ENCODE measurements at regions not wholly inside any gene's neighbourhood (a gene's known extent, or its start where the extent isn't known, plus 50 kb on each side); places are given as distances from the start of the nearest gene placed in this dataset.

DNA sequence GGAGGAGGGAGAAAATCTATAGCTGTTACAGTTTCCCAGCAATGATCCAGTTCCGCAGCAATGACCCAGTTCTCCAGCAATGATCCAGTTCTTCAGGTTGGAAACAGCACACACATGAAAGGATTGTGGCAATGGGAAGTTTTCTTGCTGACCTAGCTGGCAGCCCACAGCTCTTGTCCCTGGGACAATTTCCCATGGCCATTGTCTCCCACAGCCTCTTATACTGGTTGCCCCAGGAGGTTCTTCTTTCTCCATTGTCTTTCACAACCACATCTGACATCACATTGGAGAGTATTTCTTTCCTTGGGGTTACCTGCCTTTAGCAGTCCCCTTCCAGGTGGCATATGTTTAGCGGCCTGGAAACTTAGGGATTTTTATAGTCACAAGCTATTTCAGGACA, 209.8 kb upstream of the PLEKHG7 start:
- DNase-seq (ENCODE audit: low spot score), result no peak

DNA sequence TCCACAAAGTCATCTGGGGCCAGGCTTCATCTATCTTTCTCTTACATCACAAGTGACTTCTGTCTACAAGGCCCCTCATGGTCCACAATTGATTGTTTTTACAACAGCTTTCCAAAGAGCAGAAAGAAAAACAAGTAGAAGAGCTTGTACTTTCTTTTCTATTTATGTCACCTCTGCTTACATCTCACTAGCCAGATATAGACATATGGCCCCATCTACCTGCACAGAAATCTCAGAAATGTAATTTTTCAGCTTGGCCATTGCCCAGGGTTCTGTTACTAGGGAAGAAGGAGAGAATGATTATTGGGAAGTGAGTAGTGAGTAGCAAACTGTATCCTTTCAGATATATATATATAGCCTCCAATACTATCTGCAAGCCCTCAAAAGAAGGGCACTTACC, 210.5 kb upstream of the PLEKHG7 start:
- DNase-seq (ENCODE audit: low spot score), result no peak

DNA sequence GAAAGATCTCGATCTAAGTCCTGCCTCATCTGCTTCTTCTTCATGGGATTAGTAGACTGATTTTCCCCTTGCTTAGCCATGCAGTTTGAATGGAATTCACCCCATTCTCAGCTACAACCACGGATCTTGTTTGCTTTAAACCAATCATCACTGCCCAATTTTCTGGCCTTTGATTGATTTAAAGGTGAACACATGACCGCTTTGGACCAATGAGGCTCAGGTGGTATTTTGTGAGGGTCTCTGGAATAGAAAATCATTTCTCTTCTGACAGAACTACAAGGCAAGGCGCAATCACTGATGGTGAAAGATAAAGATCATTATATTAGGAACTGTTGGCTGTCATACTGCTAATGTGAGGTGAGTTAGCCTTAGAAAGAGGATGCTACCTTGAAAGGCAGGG, 213.0 kb upstream of the PLEKHG7 start:
- DNase-seq (ENCODE audit: low spot score), result no peak

DNA sequence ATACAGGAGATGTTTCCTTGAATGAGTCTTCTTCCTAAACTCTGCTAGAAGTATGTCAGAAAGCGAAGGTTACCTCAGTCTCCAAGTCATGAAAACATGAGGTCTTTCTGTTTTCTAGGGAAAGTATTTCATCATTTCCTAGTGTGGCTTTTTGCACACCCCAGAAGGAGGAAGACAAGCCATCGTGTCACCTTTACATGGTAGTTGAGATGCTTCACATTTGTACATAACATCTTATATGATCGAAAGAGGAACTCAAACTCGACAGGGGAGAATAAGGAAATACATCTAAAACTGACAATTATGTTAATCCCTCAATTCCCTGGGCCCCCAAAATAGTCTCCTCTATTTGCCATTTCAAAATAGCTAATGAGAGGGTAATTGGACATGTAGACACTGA, 214.1 kb upstream of the PLEKHG7 start:
- DNase-seq (ENCODE audit: low spot score), result no peak

DNA sequence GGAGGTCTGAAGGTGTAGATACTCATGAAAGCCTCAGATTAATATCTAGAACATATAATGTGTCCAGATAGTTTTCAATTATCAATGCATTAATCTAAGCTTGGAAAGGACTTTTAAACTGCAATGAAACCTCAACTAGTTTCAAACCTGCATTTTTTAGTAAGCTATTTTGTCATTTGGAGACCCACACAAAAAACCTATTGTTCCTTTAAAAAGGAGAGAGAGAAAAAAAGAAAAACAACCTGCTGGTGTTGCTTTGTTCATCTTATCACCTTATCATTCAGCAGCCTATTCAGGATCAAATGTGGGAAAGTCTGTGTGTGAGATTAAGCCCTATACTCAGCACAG, 215.7 kb upstream of the PLEKHG7 start:
- DNase-seq (ENCODE audit: low spot score), result no peak

DNA sequence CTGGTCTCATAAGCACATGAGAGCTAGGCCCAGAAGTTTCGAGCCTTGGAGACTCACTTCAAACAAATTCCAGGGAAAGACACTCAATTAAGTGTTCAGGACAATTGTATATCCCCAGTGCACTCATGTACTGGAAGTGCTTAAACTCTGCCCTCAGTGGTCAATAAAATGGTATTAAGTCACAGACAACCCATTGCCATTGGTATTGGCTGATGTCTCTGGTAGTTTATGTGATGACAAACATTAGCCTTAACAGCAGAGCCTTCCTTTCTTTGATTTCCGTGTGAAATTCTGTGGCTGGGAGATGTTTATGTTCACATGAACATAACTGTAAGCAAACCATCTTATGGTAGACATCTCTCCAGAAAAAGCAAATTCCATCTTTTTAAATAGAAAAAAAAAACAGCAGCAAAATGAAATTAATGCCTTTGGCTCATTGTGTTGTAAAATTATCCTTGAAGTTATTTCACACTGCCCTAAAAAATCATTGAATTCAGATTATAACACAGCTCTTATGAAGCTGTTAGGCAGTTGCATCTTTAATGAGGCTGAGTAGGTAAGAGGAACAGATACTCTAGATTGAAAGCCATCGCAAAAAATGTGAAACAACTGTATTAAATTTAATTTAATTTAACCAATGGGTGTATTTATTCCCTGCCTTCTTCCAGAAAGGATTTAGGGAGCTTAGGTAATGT, 216.2 kb upstream of the PLEKHG7 start:
- DNase-seq (ENCODE audit: low spot score), result no peak

DNA sequence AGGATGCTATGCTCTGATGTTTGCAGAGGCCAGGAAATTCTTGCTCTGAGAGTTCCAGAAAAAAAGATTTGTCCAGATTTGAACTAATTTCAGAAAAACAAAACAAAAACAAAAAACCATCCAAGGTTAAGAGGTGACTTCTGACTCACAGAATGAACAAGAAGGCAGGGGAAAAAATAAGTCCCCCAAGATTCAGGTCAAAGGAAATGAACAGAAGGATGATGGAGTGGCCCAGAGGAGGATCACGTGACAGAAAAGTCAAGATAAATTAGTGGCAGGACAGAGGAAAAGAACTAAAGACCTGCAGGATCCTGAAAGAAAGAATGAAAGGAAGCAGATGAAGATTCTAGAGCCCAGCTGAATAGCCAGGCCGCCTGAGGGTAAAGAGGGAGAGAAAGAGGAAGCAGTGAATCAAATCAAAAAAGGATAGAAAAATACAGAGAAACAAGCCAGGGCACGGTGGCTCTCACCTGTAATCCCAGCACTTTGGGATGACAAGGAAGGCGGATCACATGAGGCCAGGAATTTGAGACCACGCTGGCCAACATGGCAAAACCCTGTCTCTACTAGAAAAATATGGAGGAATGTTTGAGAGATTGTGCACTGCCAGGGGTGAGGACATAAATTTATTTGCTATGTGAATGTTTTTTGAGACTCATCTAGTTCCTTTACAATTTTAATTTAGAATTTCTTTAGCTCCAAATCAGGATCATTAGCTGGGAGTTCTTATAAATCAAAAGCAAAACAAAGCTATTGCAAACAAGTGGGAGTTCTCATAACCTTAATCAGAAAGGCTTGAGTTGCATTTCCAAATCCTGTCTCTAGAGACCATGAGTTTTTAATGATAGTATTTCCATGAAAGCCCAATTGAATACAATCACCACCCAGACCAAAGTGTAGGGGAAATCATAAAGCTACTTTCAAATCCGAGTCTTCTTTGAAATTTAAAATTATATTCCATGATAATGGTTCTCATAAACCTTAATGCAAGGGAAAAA, 217.1 kb upstream of the PLEKHG7 start:
- DNase-seq (ENCODE audit: low spot score), result no peak

DNA sequence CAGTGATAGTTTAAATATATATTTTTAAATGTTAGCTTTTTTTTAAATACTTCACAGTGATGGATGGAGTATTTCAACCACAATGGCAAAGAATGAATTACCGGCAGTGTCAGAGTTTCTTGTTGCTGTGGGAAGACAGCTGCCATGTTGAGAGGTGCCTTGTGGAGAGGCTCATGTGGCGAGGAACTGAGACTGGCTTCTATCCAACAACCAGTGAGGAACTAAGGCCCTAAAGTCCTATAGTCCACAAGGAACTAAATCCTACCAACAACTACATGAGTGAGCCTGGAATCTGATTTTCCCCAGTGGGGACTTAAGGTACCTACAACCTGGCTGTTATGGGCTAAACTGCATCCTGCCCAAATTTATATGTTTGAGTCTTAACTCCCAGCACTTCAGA, 220.2 kb upstream of the PLEKHG7 start:
- DNase-seq (ENCODE audit: low spot score), result no peak

DNA sequence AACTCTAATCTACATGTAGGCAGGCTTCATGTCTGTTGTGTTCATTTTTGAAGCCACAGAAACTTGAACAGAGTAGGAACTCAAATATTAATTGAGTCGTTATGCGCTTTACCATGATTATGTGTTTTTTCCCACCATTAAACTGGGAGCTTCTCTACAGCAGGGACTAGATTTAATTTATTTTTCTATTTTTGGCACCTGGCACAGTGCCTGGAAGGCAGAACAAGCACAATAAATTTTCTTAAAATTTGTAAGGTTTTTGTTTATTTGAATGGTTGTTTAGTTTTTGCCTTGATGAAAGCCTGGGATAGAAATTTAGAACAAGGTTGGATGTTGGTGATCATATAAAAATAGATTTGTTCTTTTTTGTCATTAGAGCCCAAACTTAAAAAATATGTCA, 221.7 kb upstream of the PLEKHG7 start:
- no peak for DNase-seq (ENCODE audit: low spot score)

DNA sequence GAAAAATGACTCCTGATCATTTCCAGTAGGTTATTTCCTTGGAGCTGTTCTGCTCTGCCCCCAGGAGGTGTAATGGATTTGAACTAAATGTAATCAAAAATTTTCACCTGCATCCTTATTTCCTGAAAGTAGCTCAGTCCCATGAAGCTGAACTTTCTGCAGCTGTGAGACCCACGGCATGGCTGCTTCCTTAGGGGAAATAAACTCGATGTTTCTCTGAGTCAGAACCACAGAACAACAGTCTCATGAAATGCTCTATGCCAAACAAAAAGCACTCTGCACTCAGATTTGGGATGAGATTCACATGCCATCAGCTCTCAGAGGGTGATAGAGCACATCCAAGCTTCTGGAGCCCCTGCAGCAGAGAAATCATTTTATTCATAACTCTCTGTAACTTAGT, 224.1 kb upstream of the PLEKHG7 start:
- peak; percentile 6 for DNase-seq (ENCODE audit: low spot score)

DNA sequence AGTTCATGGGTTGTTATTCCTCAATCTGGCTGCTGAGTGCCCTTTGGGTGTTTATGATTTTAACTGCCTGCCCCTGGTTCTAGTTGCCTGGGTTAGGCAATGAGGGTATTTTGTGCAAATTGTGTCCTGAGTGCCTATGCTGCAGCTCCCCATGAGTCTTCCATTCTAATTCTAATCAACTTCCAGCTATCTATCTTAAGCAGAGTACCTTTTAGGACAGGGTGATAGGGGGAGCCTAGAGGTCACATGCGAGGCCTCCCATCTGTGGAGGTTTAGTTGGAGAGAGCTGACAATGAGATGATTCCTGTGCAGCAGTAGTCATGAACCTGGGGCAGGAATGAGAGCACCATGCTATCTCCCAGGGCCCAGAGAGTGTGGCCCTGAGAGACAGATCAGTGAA, 225.9 kb upstream of the PLEKHG7 start:
- no peak for DNase-seq (ENCODE audit: low spot score)

DNA sequence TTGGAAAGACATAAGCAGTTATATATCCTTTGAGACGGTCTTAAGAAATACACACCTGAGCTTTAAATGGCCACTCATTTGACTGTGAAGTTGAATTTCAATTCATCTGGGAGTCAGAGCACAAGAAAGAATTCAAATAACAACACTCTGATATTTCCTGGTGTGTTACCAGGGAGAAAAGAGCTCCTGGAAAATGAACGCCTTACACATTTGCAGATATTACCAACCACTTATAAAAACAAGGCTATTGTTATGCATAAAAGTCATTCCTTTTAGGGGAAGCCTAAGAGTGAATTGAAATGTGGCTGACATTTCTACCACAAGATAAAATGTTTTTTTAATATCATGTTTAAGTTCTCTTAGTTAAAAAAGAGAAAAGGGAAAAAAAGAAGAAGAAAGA, 229.2 kb upstream of the PLEKHG7 start:
- no peak for DNase-seq (ENCODE audit: low spot score)

DNA sequence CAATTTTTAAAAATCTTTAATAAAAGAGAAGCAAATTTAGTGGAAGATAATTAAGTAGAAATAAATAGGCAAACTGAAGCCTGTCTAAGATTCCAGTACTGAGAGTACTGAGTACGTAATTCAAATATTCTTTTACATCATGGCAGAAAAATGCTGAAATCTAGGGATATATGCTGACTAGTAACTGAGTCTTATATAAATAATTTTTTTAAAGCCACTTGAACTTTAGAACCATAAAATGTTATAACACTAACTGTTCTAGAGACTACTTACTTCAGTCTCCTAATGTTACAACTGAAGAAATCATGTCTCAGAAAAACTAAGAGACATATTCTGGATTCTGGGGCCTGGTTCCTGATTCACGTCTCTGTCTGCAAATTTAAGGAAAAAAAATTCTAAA, 230.6 kb upstream of the PLEKHG7 start:
- no peak for DNase-seq (ENCODE audit: low spot score)

DNA sequence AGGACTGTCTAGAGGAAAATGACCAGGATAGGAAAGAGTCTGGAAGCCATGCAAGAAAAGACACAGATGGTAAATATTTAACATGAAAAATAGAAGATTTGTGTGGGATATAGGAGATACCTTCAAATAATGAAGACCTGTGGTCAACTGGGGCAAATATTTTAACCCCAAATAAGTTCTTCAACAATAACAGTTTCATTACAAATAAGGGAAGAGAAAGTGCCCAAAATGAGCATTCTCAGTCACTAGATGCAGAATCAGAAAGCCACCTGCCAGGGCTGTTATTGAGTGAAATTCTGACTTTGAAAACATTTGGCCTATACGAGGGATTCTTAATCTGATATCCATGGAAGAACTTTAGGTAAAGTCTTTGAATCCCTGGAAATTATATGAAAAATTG, 231.2 kb upstream of the PLEKHG7 start:
- no peak for DNase-seq (ENCODE audit: low spot score)

DNA sequence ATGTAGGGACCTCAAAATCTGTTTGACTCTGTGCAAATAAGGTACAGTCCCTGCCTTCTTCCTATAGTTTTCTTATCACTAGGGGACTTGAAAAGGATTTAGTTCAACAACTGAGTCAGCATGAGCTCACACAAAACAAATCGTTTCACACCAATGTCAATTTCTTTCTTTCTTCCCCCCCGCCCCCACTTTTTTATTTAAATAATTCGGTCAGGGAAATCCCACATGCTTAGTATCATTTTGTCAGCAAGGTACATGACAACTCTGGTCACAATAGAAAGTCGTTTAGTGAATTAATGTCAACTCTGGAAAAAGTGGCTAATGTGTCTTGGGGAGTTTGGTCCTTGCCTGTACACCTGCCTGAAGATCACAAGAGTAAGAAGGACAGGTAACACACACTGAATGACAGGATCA, 232.2 kb upstream of the PLEKHG7 start:
- DNase-seq (ENCODE audit: low spot score), result no peak

DNA sequence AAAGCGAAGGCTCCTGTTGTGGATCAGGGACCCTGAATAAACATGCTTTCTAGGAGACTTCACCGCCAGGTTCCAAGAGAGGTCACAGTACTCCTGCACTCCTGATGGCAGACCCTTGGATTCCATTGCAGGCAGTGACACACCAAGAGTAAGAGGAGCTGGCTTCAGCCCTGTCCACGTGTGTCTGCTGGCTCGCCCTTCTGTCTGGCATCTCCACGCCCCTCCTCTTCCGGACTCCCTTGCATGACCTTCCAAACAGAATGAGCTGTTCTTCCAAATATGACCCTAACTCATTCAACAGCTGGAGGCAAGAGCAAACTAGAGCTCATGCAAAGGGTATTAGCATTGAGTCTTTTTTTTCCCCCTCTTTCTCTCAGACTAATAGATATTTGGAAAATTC, 233.0 kb upstream of the PLEKHG7 start:
- DNase-seq (ENCODE audit: low spot score), result peak; percentile 34

DNA sequence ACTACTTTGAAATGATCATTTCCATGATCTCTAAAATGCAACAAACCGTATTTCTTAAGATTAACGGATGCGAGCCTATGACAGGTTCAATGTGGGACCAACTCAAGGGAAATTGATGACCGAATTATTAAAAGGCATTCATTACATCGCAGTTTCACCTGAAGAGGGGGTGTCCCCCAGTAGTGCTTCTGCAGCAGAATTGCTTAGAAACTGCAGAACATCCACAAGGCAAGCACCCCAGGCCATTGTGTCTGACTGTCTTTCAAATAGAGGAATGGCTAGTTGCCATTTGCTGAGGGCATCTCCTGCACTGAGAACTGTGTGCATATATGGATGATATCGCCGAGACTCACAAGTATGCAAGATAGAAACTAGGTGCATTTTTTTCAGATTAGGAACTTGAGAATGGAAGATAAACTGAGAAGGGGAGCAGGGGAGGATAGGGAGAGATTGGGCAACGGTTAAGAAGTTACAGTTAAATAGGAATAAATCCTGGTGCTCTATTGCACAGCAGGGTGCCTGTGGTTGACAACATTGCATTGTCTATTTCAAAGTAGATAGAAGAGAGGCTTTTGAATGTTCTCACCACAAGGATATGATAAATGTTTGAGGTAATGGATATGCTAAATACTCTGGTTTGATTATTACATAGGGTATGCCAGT, 234.3 kb upstream of the PLEKHG7 start:
- no peak for DNase-seq (ENCODE audit: low spot score)

DNA sequence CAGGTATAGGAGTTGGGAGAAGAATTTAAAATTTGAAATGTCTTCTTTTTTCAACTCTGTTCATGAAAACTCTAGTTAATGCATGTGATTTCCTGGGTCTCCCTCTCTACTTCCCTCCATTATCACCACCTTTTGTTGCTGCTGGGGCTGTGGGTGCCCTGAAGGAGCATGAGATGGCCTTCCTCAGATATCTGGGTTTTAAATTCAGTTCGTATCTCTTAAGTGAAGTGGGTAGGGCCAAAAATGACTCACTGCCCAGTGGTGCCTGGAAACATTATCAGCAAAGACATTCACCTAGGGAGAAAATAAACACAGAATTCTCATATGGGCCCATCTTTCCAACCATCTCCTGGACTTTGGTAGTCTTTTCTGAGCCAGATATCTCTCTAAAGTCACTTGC, 234.9 kb upstream of the PLEKHG7 start:
- DNase-seq (ENCODE audit: low spot score), result peak; percentile 24

DNA sequence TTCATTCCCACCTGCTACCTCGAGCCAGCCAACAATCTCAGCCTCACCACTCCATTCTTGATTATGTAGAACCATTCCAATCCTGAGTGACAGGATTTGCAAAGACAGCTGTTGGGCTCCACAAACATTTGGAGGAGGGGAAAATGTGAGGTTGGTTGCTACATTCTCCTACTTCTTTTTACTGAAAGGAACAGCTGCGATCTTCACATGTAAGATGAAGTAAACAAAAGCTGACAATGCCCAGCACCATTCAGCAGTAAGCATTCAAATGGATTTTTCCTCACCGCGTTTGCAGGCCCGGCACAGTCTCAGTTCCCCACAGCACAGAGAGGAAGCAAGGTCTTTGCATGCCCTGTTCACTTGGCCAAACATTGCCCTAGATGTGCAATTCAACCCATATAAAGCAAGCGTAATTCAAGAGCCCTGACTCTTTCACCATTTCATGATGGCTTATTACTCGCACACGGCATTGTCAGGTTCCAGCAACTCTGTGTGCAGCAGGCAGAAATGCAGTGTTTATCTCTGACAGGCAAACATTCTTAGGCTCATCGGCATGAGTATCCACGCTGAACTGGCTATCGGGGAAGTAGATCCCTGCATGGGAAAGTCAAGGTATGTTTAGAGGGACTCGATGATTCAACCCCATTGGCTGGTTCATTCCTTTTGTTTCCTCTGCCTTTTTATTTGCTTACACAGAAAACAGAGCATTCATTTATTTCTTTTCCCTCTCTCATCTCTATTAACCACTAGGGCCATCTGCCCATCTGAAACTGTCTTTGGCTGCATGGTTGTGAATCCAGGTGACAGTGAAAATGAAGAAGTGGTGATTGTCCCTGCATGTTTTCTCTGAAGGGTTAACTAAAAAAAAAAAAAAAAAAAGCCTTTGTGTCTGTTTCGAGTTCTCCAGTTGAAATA, 236.1 kb upstream of the PLEKHG7 start:
- DNase-seq (ENCODE audit: low spot score), result no peak

DNA sequence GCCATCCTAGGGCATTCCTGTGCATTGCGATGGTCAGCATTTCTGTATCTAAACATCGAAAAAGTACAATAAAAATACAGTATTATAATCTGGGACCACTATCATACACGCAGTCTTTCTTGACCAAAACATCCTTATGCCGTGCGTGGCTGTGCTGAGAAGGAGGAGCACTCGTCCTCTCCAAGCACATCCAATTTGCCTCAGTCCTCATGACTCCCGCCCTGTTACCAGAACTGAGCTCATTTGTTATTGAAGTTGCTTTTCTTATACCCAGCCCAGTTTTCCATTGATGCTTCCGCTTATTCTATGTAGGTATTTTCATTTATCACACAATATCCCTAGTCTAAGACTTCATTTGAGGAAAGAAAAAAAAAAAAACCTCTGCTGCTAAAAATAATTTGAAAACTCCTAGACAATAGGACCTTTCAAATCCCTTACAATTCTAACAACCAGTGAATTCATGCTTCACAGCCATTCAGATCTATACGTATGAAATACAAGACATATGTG, 236.9 kb upstream of the PLEKHG7 start:
- no peak for DNase-seq (ENCODE audit: low spot score)

DNA sequence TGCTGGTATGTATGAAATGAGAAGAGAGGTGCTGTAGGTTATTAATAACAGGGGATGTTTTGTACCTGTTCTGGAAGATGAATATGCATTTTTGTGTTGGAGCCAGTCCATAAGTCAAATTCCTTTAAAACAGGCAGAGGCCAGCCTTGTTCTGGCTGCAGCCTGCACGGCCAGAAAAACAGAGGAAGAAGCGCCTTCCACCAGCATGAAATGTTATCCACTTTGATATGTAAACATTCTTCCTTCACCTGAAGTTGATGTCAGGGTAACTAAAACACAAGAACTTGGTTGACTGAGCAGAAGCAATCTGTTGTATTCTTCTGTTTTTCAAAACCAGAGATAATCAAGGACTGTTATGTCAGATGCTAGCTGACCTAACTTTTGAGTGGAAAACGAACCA, 237.9 kb upstream of the PLEKHG7 start:
- peak; percentile 2 for DNase-seq (ENCODE audit: low spot score)

DNA sequence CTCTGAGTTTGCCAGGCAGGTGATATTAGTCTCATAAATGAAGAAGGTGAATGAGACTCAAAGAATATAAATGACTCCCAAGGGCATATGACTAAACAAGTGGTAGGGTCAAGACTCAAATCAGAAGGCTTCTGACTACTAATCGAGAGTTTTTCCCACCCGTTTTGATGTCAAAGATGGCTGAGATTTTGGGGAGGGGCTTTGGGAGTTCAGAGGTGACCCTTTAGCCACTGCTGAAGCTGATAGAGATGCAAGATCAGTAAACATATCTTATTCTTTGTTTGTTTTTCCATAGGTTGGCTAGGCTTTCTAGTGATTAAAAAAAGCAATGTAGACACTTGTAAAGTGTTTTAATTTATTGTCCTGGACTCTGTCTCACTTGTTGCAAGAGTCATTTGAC, 239.6 kb upstream of the PLEKHG7 start:
- DNase-seq (ENCODE audit: low spot score), result no peak
